ENCODE measurements at regions not wholly inside any gene's neighbourhood (a gene's known extent, or its start where the extent isn't known, plus 50 kb on each side); places are given as distances from the start of the nearest gene placed in this dataset.

GRCh38 chr1:239212811-239213220 lies 173.6 kb upstream of the CHRM3 start:
- H3K36me3 ChIP-seq: no peaks in the 10 kb centered on the region
- H3K27me3 ChIP-seq: no peaks in the 10 kb centered on the region
- no peak overlapping the region for H3K27ac ChIP-seq
- H3K4me1 ChIP-seq: peaks cover 0 to 4% of the 10 kb centered on the region in 2 donors
- no peak for TF ChIP-seq CTCF (IDR thresholded peaks at IDR 0.05)
- DNase-seq (ENCODE audit: low spot score): no peak
- H3K4me3 ChIP-seq: no peak overlapping the region
- no peaks in the 10 kb centered on the region for H3K9me3 ChIP-seq

- no peak for DNase-seq (ENCODE audit: low spot score)
- no peak for TF ChIP-seq CTCF (IDR thresholded peaks at IDR 0.05)
- Histone ChIP-seq H3K27ac (no peak overlapping the region), H3K9me3 (no peaks in the 10 kb centered on the region), H3K27me3 (no peaks in the 10 kb centered on the region), H3K4me3 (no peak overlapping the region), H3K4me1 (peaks cover 0 to 4% of the 10 kb centered on the region in 2 donors), H3K36me3 (no peaks in the 10 kb centered on the region)
Measured at GRCh38 chr1:239209591-239209990, 176.8 kb upstream of the CHRM3 start.

- no peaks in the 10 kb centered on the region for H3K36me3 ChIP-seq
- H3K4me3 ChIP-seq: no peak overlapping the region
- H3K27me3 ChIP-seq: no peaks in the 10 kb centered on the region
- H3K9me3 ChIP-seq: no peaks in the 10 kb centered on the region
- DNase-seq (ENCODE audit: low spot score): no peak
- H3K27ac ChIP-seq: no peak overlapping the region
- TF ChIP-seq CTCF (IDR thresholded peaks at IDR 0.05): no peak
- H3K4me1 ChIP-seq: no peaks in the 10 kb centered on the region
Measured at GRCh38 chr1:239204401-239204800, 182.0 kb upstream of the CHRM3 start.

GRCh38 chr1:239197871-239198270 lies 188.5 kb upstream of the CHRM3 start:
- DNase-seq (ENCODE audit: low spot score): no peak
- Histone ChIP-seq H3K4me3 (no peak overlapping the region), H3K9me3 (no peaks in the 10 kb centered on the region), H3K4me1 (no peaks in the 10 kb centered on the region), H3K27me3 (no peaks in the 10 kb centered on the region), H3K36me3 (no peaks in the 10 kb centered on the region), H3K27ac (no peak overlapping the region)
- no peak for TF ChIP-seq CTCF (IDR thresholded peaks at IDR 0.05)

GRCh38 chr1:239189998-239190512 lies 196.3 kb upstream of the CHRM3 start:
- Histone ChIP-seq H3K9me3 (no peaks in the 10 kb centered on the region), H3K27ac (no peak overlapping the region), H3K36me3 (no peaks in the 10 kb centered on the region), H3K4me1 (no peaks in the 10 kb centered on the region), H3K27me3 (no peaks in the 10 kb centered on the region), H3K4me3 (no peak overlapping the region)
- no peak for TF ChIP-seq CTCF (IDR thresholded peaks at IDR 0.05)
- DNase-seq (ENCODE audit: low spot score): no peak

GRCh38 chr1:239186487-239186886 lies 199.9 kb upstream of the CHRM3 start:
- H3K4me3 ChIP-seq: no peak overlapping the region
- no peaks in the 10 kb centered on the region for H3K4me1 ChIP-seq
- H3K9me3 ChIP-seq: no peaks in the 10 kb centered on the region
- no peaks in the 10 kb centered on the region for H3K36me3 ChIP-seq
- no peak for TF ChIP-seq CTCF (IDR thresholded peaks at IDR 0.05)
- no peak overlapping the region for H3K27ac ChIP-seq
- no peak for DNase-seq (ENCODE audit: low spot score)
- no peaks in the 10 kb centered on the region for H3K27me3 ChIP-seq
